H1 (cell line): ENCODE measurements at regions not wholly inside any gene's neighbourhood (a gene's known extent, or its start where the extent isn't known, plus 50 kb on each side); places are given as distances from the start of the nearest gene placed in this dataset.

Source experiments
- CTCF ChIA-PET: fragments of 300-600 bp; sonication (Branson Sonifier 250); formaldehyde crosslinking; loops from one replicate; lab custom pipeline; 2021; ENCODE audit not compliant: partially characterized antibody; lab: Charles Lee
- POLR2A ChIA-PET: fragments of 300-600 bp; sonication (Branson Sonifier 250); formaldehyde crosslinking; loops from one replicate; lab custom pipeline; 2021; ENCODE audit warnings: inconsistent platforms; ENCODE audit not compliant: partially characterized antibody; lab: Charles Lee
- DNase-seq, 2 experiments: peaks; one replicate each; pipeline versions ENCODE4 v3.0.0 to v3.0.0-alpha.2; 2010 to 2022; ENCODE audit warnings: low spot score in 2 of 2, low read depth in 1 of 2, mixed read lengths in 1 of 2
- FAIRE-seq: peaks from 2 replicates; lab custom pipeline; 2011; peaks lifted over from hg19 to GRCh38; lab: Jason Lieb, UNC
- H2AFZ ChIP-seq: 2 replicates; pipeline ENCODE4 v1.8.1; 2012; ENCODE audit warnings: low read length, inconsistent platforms
- H2AK5ac ChIP-seq: 2 replicates; pipeline ENCODE4 v1.6.1; 2013; ENCODE audit warnings: low read depth, low read length
- H2BK120ac ChIP-seq: replicated peaks from 2 replicates; pipeline ENCODE3; 2013; ENCODE audit warnings: low read depth, low read length, inconsistent platforms
- H2BK12ac ChIP-seq: 2 replicates; pipeline ENCODE4 v1.6.1; 2013; ENCODE audit warnings: low read depth, low read length
- H2BK15ac ChIP-seq: 2 replicates; pipeline ENCODE4 v1.6.1; 2013; ENCODE audit warnings: low read length
- H2BK20ac ChIP-seq: 2 replicates; pipeline ENCODE4 v1.6.1; 2013; ENCODE audit warnings: low read length
- H2BK5ac ChIP-seq: 2 replicates; pipeline ENCODE4 v1.6.1; 2013; ENCODE audit warnings: low read depth, low read length
- H3K14ac ChIP-seq: 2 replicates; pipeline ENCODE4 v1.6.1; 2013; ENCODE audit warnings: inconsistent platforms; ENCODE audit not compliant: insufficient read length
- H3K18ac ChIP-seq: 2 replicates; pipeline ENCODE4 v1.6.1; 2013; ENCODE audit warnings: low read length; ENCODE audit errors: extremely low read depth
- H3K23ac ChIP-seq: 2 replicates; pipeline ENCODE4 v1.6.1; 2013; ENCODE audit warnings: inconsistent platforms; ENCODE audit not compliant: insufficient read length
- H3K23me2 ChIP-seq: 2 replicates; pipeline ENCODE4 v1.6.1; 2013; ENCODE audit warnings: low read depth, low read length
- H3K27ac ChIP-seq: 2 replicates; pipeline ENCODE4 v1.6.1; 2011; ENCODE audit warnings: low read depth, low read length, inconsistent platforms
- H3K27me3 ChIP-seq, 4 experiments: replicated peaks in 1 of 4; 1 replicate in 1 of 4; 2 replicates in 3 of 4; pipeline versions ENCODE4 v1.6.1 to v1.8.1; 2011 to 2013; ENCODE audit warnings: low read length in 3 of 4, mild to moderate bottlenecking in 3 of 4, inconsistent platforms in 2 of 4, mixed read lengths in 2 of 4, moderate library complexity in 1 of 4; ENCODE audit not compliant: control insufficient read depth in 3 of 4, insufficient read depth in 3 of 4; ENCODE audit errors: extremely low read depth in 1 of 4
- H3K36me3 ChIP-seq, 4 experiments: 2 replicates each; pipeline versions ENCODE4 v1.6.1 to v1.8.1; 2011 to 2013; ENCODE audit warnings: mild to moderate bottlenecking in 4 of 4, low read length in 3 of 4, moderate library complexity in 2 of 4, control low read depth in 1 of 4, inconsistent platforms in 1 of 4; ENCODE audit not compliant: insufficient read depth in 4 of 4, control insufficient read depth in 2 of 4
- H3K4ac ChIP-seq: replicated peaks from 2 replicates; pipeline ENCODE3; 2013; ENCODE audit warnings: low read length, low read depth, mixed read lengths, inconsistent platforms; ENCODE audit not compliant: insufficient read length
- H3K4me1 ChIP-seq, 4 experiments: replicated peaks in 1 of 4; 1 replicate in 1 of 4; 2 replicates in 3 of 4; pipeline versions ENCODE4 v1.6.1 to v1.8.1; 2011 to 2013; ENCODE audit warnings: low read length in 3 of 4, inconsistent platforms in 2 of 4, mixed read lengths in 1 of 4; ENCODE audit not compliant: insufficient read depth in 4 of 4, control insufficient read depth in 3 of 4
- H3K4me2 ChIP-seq, 2 experiments: 2 replicates each; pipeline versions ENCODE4 v1.6.1 to v1.8.1; 2011 to 2013; ENCODE audit warnings: low read depth in 2 of 2, low read length in 2 of 2, control low read depth in 1 of 2, inconsistent platforms in 1 of 2, mild to moderate bottlenecking in 1 of 2; ENCODE audit not compliant: insufficient read depth in 1 of 2
- H3K4me3 ChIP-seq, 4 experiments: fragments of 200-600, 300-600 bp in 1 of 4; sonication (generic), shearing (Covaris generic), sonication (Bioruptor Twin) in 1 of 4; 2 replicates each; pipeline versions ENCODE4 v1.5.1 to v1.8.1; 2011 to 2016; ENCODE audit warnings: low read length in 4 of 4, low read depth in 3 of 4, control low read depth in 2 of 4, inconsistent platforms in 2 of 4, mild to moderate bottlenecking in 2 of 4, mixed read lengths in 1 of 4, moderate library complexity in 1 of 4; ENCODE audit not compliant: insufficient read depth in 2 of 4; ENCODE audit errors: extremely low read depth in 1 of 4
- H3K56ac ChIP-seq: replicated peaks from 2 replicates; pipeline ENCODE3; 2013; ENCODE audit warnings: low read depth, mild to moderate bottlenecking, mixed read lengths, low read length, inconsistent platforms; ENCODE audit not compliant: insufficient read length
- H3K79me1 ChIP-seq: 2 replicates; pipeline ENCODE4 v1.6.1; 2013; ENCODE audit warnings: low read depth, low read length, control low read depth
- H3K79me2 ChIP-seq, 2 experiments: 2 replicates each; pipeline versions ENCODE4 v1.6.1 to v1.8.1; 2012 to 2013; ENCODE audit warnings: low read length in 2 of 2, mild to moderate bottlenecking in 2 of 2, inconsistent platforms in 1 of 2; ENCODE audit not compliant: insufficient read depth in 2 of 2, control insufficient read depth in 1 of 2
- H3K9ac ChIP-seq, 4 experiments: replicated peaks in 1 of 4; 1 replicate in 1 of 4; 2 replicates in 3 of 4; pipeline versions ENCODE4 v1.6.1 to v1.8.1; 2011 to 2013; ENCODE audit warnings: low read depth in 3 of 4, low read length in 3 of 4, control low read depth in 2 of 4, mild to moderate bottlenecking in 2 of 4, moderate library complexity in 2 of 4, inconsistent platforms in 1 of 4; ENCODE audit errors: extremely low read depth in 1 of 4
- H3K9me3 ChIP-seq, 2 experiments: 2 replicates each; pipeline versions ENCODE4 v1.6.1 to v1.8.1; 2012 to 2013; ENCODE audit warnings: mild to moderate bottlenecking in 2 of 2, moderate library complexity in 2 of 2, control low read depth in 1 of 2, inconsistent platforms in 1 of 2, low read depth in 1 of 2, low read length in 1 of 2, mixed read lengths in 1 of 2; ENCODE audit not compliant: insufficient read depth in 2 of 2
- H4K20me1 ChIP-seq, 2 experiments: replicated peaks in 1 of 2; 2 replicates each; pipeline versions ENCODE3 to v1.8.1; 2011 to 2013; ENCODE audit warnings: inconsistent platforms in 2 of 2, low read length in 2 of 2, mild to moderate bottlenecking in 1 of 2; ENCODE audit not compliant: insufficient read depth in 2 of 2, control insufficient read depth in 1 of 2
- H4K5ac ChIP-seq: 2 replicates; pipeline ENCODE4 v1.6.1; 2013; ENCODE audit warnings: low read length, low read depth, mixed read lengths, inconsistent platforms; ENCODE audit not compliant: insufficient read length
- H4K8ac ChIP-seq: 2 replicates; pipeline ENCODE4 v1.8.0; 2013; ENCODE audit warnings: mild to moderate bottlenecking, moderate library complexity, low read length, inconsistent platforms; ENCODE audit not compliant: insufficient read depth; ENCODE audit errors: extremely low read depth
- H4K91ac ChIP-seq: replicated peaks from 2 replicates; pipeline ENCODE3; 2013; ENCODE audit warnings: low read length, mixed read lengths, inconsistent platforms; ENCODE audit not compliant: insufficient read length
- CHD1 ChIP-seq: IDR thresholded peaks from 2 replicates; pipeline ENCODE4 v1.6.1; 2012; ENCODE audit warnings: low read depth, low read length, improper control_type of control experiment
- PHF8 ChIP-seq: fragments of 200-600 bp; sonication (generic); conservative IDR thresholded peaks from 2 replicates; pipeline ENCODE4 v1.7.1; 2012; ENCODE audit warnings: low read depth, mild to moderate bottlenecking, inconsistent platforms, low read length, moderate library complexity
- WGBS, 2 experiments: shearing (Covaris generic) in 1 of 2; methylation state at CpG; one replicate each; pipeline versions ENCODE4 v1.1.6 to v1.1.7; 2013 to 2015; ENCODE audit warnings: low lambda C conversion rate in 2 of 2, mixed read lengths in 2 of 2, inconsistent platforms in 1 of 2, low coverage in 1 of 2, missing lambda C conversion rate in 1 of 2; ENCODE audit not compliant: insufficient replicate concordance in 2 of 2, insufficient coverage in 1 of 2, insufficient read length in 1 of 2; ENCODE audit errors: extremely low coverage in 1 of 2, missing lambda C conversion rate in 1 of 2; 5-methylcytosine and 5-hydroxymethylcytosine counted together
- TF ChIP-seq, protein P1 (sequence below): IDR thresholded peaks from 2 replicates; pipeline ENCODE4 v1.6.1; 2011; ENCODE audit warnings: low read length, improper control_type of control experiment

DNA sequence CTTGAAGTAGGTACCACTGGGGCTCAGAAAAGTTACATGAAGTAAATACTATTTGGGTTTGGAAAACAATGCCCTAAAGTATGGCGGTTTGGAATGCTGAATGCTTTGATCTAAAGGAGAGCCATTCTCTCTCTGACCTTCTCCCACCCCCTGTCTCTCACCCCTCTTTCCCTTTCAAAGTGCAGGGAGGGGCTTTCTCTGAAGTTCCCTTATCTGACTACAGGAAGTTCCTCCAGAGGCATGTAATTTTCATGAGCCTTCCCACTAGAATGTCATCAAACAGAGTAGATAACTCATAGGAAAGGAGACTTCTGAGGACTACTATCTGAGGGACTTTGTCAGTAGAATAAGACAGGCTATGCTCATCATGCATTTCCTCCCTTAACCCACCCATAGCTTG, 216.7 kb upstream of the PCSK2 start:
- CTCF ChIA-PET = interaction anchor here (0.6 kb wide), 1 partner anchor 202 kb away, joined by 4 read pairs; no protein-coding TSS in a partner anchor

More for the DNA sequence above, 216.7 kb upstream of the PCSK2 start:
- no peaks in the 10 kb centered on the region for H3K23me2 ChIP-seq
- H3K9ac ChIP-seq = no peak overlapping the region
- no peaks in the 10 kb centered on the region for H3K79me1 ChIP-seq
- H3K4me3 ChIP-seq = no peak overlapping the region
- H2BK15ac ChIP-seq = no peak overlapping the region
- no peak overlapping the region for H3K56ac ChIP-seq
- no peak overlapping the region for H2AFZ ChIP-seq
- no peak overlapping the region for H2BK120ac ChIP-seq
- no peak overlapping the region for H3K4ac ChIP-seq
- H3K4me1 ChIP-seq = no peaks in the 10 kb centered on the region
- no peak overlapping the region for H4K5ac ChIP-seq
- no peak overlapping the region for H3K18ac ChIP-seq
- no peak for FAIRE-seq
- no peak overlapping the region for H2BK5ac ChIP-seq
- H3K14ac ChIP-seq = no peak overlapping the region
- H3K79me2 ChIP-seq = no peaks in the 10 kb centered on the region
- no peak overlapping the region for H2BK20ac ChIP-seq
- 62% methylated on average over 1 of the region's 1 CpG; no CpG with 5 or more reads in 1 of the 2 experiments for WGBS, 2 experiments
- no peak overlapping the region for H2BK12ac ChIP-seq
- no peaks in the 10 kb centered on the region for H3K9me3 ChIP-seq
- H4K20me1 ChIP-seq = no peaks in the 10 kb centered on the region
- no peak for DNase-seq
- H4K8ac ChIP-seq = no peak overlapping the region
- TF ChIP-seq CHD1 = no peak
- TF ChIP-seq PHF8 = no peak
- TF ChIP-seq, protein P1, sequence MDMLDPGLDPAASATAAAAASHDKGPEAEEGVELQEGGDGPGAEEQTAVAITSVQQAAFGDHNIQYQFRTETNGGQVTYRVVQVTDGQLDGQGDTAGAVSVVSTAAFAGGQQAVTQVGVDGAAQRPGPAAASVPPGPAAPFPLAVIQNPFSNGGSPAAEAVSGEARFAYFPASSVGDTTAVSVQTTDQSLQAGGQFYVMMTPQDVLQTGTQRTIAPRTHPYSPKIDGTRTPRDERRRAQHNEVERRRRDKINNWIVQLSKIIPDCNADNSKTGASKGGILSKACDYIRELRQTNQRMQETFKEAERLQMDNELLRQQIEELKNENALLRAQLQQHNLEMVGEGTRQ = no peak
- H3K23ac ChIP-seq = no peak overlapping the region
- POLR2A ChIA-PET = no interaction called here
- no peak overlapping the region for H4K91ac ChIP-seq
- H3K36me3 ChIP-seq = no peaks in the 10 kb centered on the region
- no peak overlapping the region for H3K27ac ChIP-seq
- H2AK5ac ChIP-seq = no peak overlapping the region
- H3K27me3 ChIP-seq = no peaks in the 10 kb centered on the region
- H3K4me2 ChIP-seq = no peak overlapping the region
